ENCODE measurements at regions not wholly inside any gene's neighbourhood (a gene's known extent, or its start where the extent isn't known, plus 50 kb on each side); places are given as distances from the start of the nearest gene placed in this dataset.

- TF ChIP-seq EP400 (IDR thresholded peaks at IDR 0.05) (no peak), ZC3H11A (IDR thresholded peaks at IDR 0.05; ENCODE audit: low read depth, low read length) (no peak), BCOR (IDR thresholded peaks at IDR 0.05) (no peak)
- no peak overlapping the region for H2AFZ ChIP-seq (ENCODE audit: low read depth, low read length)
- H3K9ac ChIP-seq (ENCODE audit: insufficient read depth in 1 of 2, low read depth in 2 of 2, low read length in 2 of 2): no peak overlapping the region
- no peaks in the 10 kb centered on the region for H3K9me1 ChIP-seq (ENCODE audit: control insufficient read depth, insufficient read depth, low read length)
- 0% methylated on average over 1 of the region's 1 CpG for WGBS (ENCODE audit: insufficient coverage, low coverage, missing lambda C conversion rate)
- FAIRE-seq (no peak), ATAC-seq (no peak), DNase-seq (ENCODE audit: extremely low read depth in 1 of 4, low spot score in 3 of 4) (no peak)
- intact Hi-C loops (cut with micrococcal nuclease): no loop called here
- no peaks in the 10 kb centered on the region for H3K27me3 ChIP-seq (ENCODE audit: control insufficient read depth in 2 of 2, insufficient read depth in 2 of 2, low read length in 2 of 2)
- H3K79me2 ChIP-seq (ENCODE audit: control insufficient read depth, insufficient read depth, low read length): no peaks in the 10 kb centered on the region
- no peak overlapping the region for H3K27ac ChIP-seq (ENCODE audit: extremely low read depth, low read depth, low read length)
- H3K4me2 ChIP-seq (ENCODE audit: insufficient read depth, low read length): no peak overlapping the region
- H3K9me3 ChIP-seq (replicated peaks; ENCODE audit: control insufficient read depth, insufficient read depth, low read depth, low read length): no peaks in the 10 kb centered on the region
- in situ Hi-C loops (cut with MboI): no loop called here
- CTCF ChIA-PET (ENCODE audit: low intra/inter-chr PET ratio): no interaction called here
- no peaks in the 10 kb centered on the region for H3K36me3 ChIP-seq (ENCODE audit: control insufficient read depth, insufficient read depth, low read length)
- no peaks in the 10 kb centered on the region for H3K4me1 ChIP-seq (replicated peaks in 1 of 2; ENCODE audit: control insufficient read depth in 2 of 2, insufficient read depth in 2 of 2, low read length in 2 of 2)
- H4K20me1 ChIP-seq (replicated peaks; ENCODE audit: control insufficient read depth, insufficient read depth, low read length): no peaks in the 10 kb centered on the region
- POLR2A ChIA-PET: no interaction called here
- no peak overlapping the region for H3K4me3 ChIP-seq
- no TSS peak for BruUV-seq (replicated peaks)
These were observed 681.0 kb downstream of the RPL10L start for GRCh38 chr14:45970621-45971020.

GRCh38 chr14:45968037-45968436 is 683.5 kb downstream of the RPL10L start:
- FAIRE-seq (no peak), DNase-seq (ENCODE audit: extremely low read depth in 1 of 4, low spot score in 3 of 4) (no peak)
- POLR2A ChIA-PET: no interaction called here
- TF ChIP-seq ZEB2 (IDR thresholded peaks at IDR 0.05): no peak
- no peak for TF ChIP-seq E2F1 (CRISPR knock-in tag; IDR thresholded peaks at IDR 0.05)
- TF ChIP-seq CGGBP1 (CRISPR knock-in tag; IDR thresholded peaks at IDR 0.05): no peak
- no peak for TF ChIP-seq MYBL2 (IDR thresholded peaks at IDR 0.05; ENCODE audit: low read depth)
- TF ChIP-seq MYBL2 (CRISPR knock-in tag; IDR thresholded peaks at IDR 0.05; ENCODE audit: borderline replicate concordance): no peak
- no peak for TF ChIP-seq HDAC1 (IDR thresholded peaks at IDR 0.05)
- TF ChIP-seq E2F8 (IDR thresholded peaks at IDR 0.05; ENCODE audit: low read depth, partially characterized antibody): no peak
- TF ChIP-seq KDM5B (IDR thresholded peaks at IDR 0.05; ENCODE audit: insufficient replicate concordance, low read depth, low read length): no peak
- no peak for TF ChIP-seq ZKSCAN8 (CRISPR knock-in tag; IDR thresholded peaks at IDR 0.05)
- TF ChIP-seq MCM2 (IDR thresholded peaks at IDR 0.05; ENCODE audit: low read depth): no peak
- no peak for TF ChIP-seq ZNF780A (CRISPR knock-in tag; IDR thresholded peaks at IDR 0.05)
- TF ChIP-seq TBP (optimal IDR thresholded peaks at IDR 0.05; ENCODE audit: low read depth, low read length): no peak
- TF ChIP-seq JUNB (CRISPR knock-in tag; conservative IDR thresholded peaks at IDR 0.05): no peak

More at GRCh38 chr14:45968037-45968436, 683.5 kb downstream of the RPL10L start:
- Histone ChIP-seq H3K4me3 (no peak overlapping the region), H4K20me1 (replicated peaks; ENCODE audit: control insufficient read depth, insufficient read depth, low read length) (no peaks in the 10 kb centered on the region), H3K36me3 (ENCODE audit: control insufficient read depth, insufficient read depth, low read length) (no peaks in the 10 kb centered on the region), H3K27me3 (ENCODE audit: control insufficient read depth in 2 of 2, insufficient read depth in 2 of 2, low read length in 2 of 2) (no peaks in the 10 kb centered on the region), H3K4me1 (replicated peaks in 1 of 2; ENCODE audit: control insufficient read depth in 2 of 2, insufficient read depth in 2 of 2, low read length in 2 of 2) (no peaks in the 10 kb centered on the region), H3K4me2 (ENCODE audit: insufficient read depth, low read length) (no peak overlapping the region), H3K9ac (ENCODE audit: insufficient read depth in 1 of 2, low read depth in 2 of 2, low read length in 2 of 2) (no peak overlapping the region), H3K9me3 (replicated peaks; ENCODE audit: control insufficient read depth, insufficient read depth, low read depth, low read length) (no peaks in the 10 kb centered on the region), H3K9me1 (ENCODE audit: control insufficient read depth, insufficient read depth, low read length) (no peaks in the 10 kb centered on the region), H3K27ac (ENCODE audit: extremely low read depth, low read depth, low read length) (no peak overlapping the region), H3K79me2 (ENCODE audit: control insufficient read depth, insufficient read depth, low read length) (no peaks in the 10 kb centered on the region), H2AFZ (ENCODE audit: low read depth, low read length) (no peak overlapping the region)
- intact Hi-C loops (cut with micrococcal nuclease) (no loop called here), in situ Hi-C loops (cut with MboI) (no loop called here)
- CTCF ChIA-PET (ENCODE audit: low intra/inter-chr PET ratio): no interaction called here
- ATAC-seq: no peak
- 0% methylated on average over 1 of the region's 1 CpG for WGBS (ENCODE audit: insufficient coverage, low coverage, missing lambda C conversion rate)
- no TSS peak for BruUV-seq (replicated peaks)
